AG04450 (cell line): ENCODE measurements at regions not wholly inside any gene's neighbourhood (a gene's known extent, or its start where the extent isn't known, plus 50 kb on each side); places are given as distances from the start of the nearest gene placed in this dataset.

Experiments
- CTCF ChIA-PET: fragments of 300-600, 350-600 bp; formaldehyde crosslinking; extraction: SDS; loops from one replicate; lab custom pipeline; 2022; ENCODE audit warnings: antibody characterized with exemption, inconsistent platforms; lab: Charles Lee
- POLR2A ChIA-PET: fragments of 350-600 bp; formaldehyde crosslinking; extraction: SDS; loops from one replicate; lab custom pipeline; 2021; ENCODE audit warnings: antibody characterized with exemption, inconsistent platforms; lab: Yijun Ruan, JAX
- DNase-seq: peaks from one replicate; pipeline ENCODE4 v3.0.0-alpha.2; 2011; ENCODE audit warnings: low read depth, low spot score
- H3K27ac ChIP-seq: one replicate; pipeline ENCODE4 v1.5.1; 2012; ENCODE audit warnings: low read depth, low read length, control low read depth
- H3K27me3 ChIP-seq: one replicate; pipeline ENCODE4 v1.6.0; 2012; ENCODE audit warnings: low read length; ENCODE audit not compliant: control insufficient read depth, insufficient read depth
- H3K4me3 ChIP-seq: 2 replicates; pipeline ENCODE4 v1.5.1; 2011; ENCODE audit warnings: mild to moderate bottlenecking, low read depth, low read length, control low read depth
- H3K9me3 ChIP-seq: 2 replicates; pipeline ENCODE4 v1.5.1; 2012; ENCODE audit warnings: low read length; ENCODE audit not compliant: control insufficient read depth, insufficient read depth
- CTCF ChIP-seq: IDR thresholded peaks from 2 replicates; pipeline ENCODE4 v1.5.1; 2011; ENCODE audit warnings: low read depth, low read length, control low read depth, inconsistent platforms

GRCh38 chr16:85477801-85478363 is 135.2 kb upstream of the GSE1 start:
- POLR2A ChIA-PET: no interaction called here
- TF ChIP-seq CTCF: no peak
- Histone ChIP-seq H3K9me3 (no peaks in the 10 kb centered on the region; the same call in 1 of the 2 replicates), H3K27ac (no peak overlapping the region), H3K4me3 (no peak overlapping the region), H3K27me3 (no peaks in the 10 kb centered on the region)
- DNase-seq: no peak
- CTCF ChIA-PET: interaction anchor here (1.0 kb wide), 1 partner anchor 62 kb away, joined by 5 read pairs; no protein-coding TSS in a partner anchor

- Histone ChIP-seq H3K27me3 (no peaks in the 10 kb centered on the region), H3K27ac (no peak overlapping the region), H3K9me3 (no peaks in the 10 kb centered on the region; the same call in 1 of the 2 replicates), H3K4me3 (no peak overlapping the region)
- CTCF ChIA-PET: no interaction called here
- TF ChIP-seq CTCF: peak; percentile 12; the same call in 1 of the 2 replicates
- DNase-seq: no peak
- POLR2A ChIA-PET: no interaction called here
Measured at GRCh38 chr16:85479972-85480726, 133.0 kb upstream of the GSE1 start.

GRCh38 chr16:85480727-85481101 is 132.4 kb upstream of the GSE1 start:
- TF ChIP-seq CTCF: no peak
- H3K9me3 ChIP-seq: no peaks in the 10 kb centered on the region; the same call in 1 of the 2 replicates
- no peak for DNase-seq
- no peaks in the 10 kb centered on the region for H3K27me3 ChIP-seq
- ChIA-PET POLR2A (no interaction called here), CTCF (no interaction called here)
- H3K4me3 ChIP-seq: no peak overlapping the region
- no peak overlapping the region for H3K27ac ChIP-seq

GRCh38 chr16:85481206-85481605 is 131.9 kb upstream of the GSE1 start:
- Histone ChIP-seq H3K9me3 (no peaks in the 10 kb centered on the region; the same call in 1 of the 2 replicates), H3K4me3 (no peak overlapping the region), H3K27me3 (no peaks in the 10 kb centered on the region), H3K27ac (no peak overlapping the region)
- CTCF ChIA-PET: no interaction called here
- no peak for DNase-seq
- no peak for TF ChIP-seq CTCF
- POLR2A ChIA-PET: no interaction called here

GRCh38 chr16:85481738-85482137 is 131.4 kb upstream of the GSE1 start:
- Histone ChIP-seq H3K4me3 (no peak overlapping the region), H3K27me3 (no peaks in the 10 kb centered on the region), H3K27ac (no peak overlapping the region), H3K9me3 (no peaks in the 10 kb centered on the region; the same call in 1 of the 2 replicates)
- ChIA-PET CTCF (no interaction called here), POLR2A (no interaction called here)
- DNase-seq: no peak
- TF ChIP-seq CTCF: no peak
